NB4 (cell line): ENCODE measurements at regions not wholly inside any gene's neighbourhood (a gene's known extent, or its start where the extent isn't known, plus 50 kb on each side); places are given as distances from the start of the nearest gene placed in this dataset.

ENCODE experiments used
- DNase-seq: peaks from one replicate; pipeline ENCODE4 v3.0.0; 2010; ENCODE audit warnings: low read depth
- H3K4me3 ChIP-seq: one replicate; pipeline ENCODE4 v1.5.1; 2011; ENCODE audit warnings: mild to moderate bottlenecking, low read depth, low read length, moderate library complexity
- MAX ChIP-seq: IDR thresholded peaks from 2 replicates; pipeline ENCODE4 v1.6.1; 2011; ENCODE audit warnings: low read depth, low read length
- MYC ChIP-seq: IDR thresholded peaks from 2 replicates; pipeline ENCODE4 v1.6.1; 2011; ENCODE audit warnings: low read depth, low read length
- POLR2A ChIP-seq: IDR thresholded peaks from 2 replicates; pipeline ENCODE4 v1.6.1; 2011; ENCODE audit warnings: mild to moderate bottlenecking; ENCODE audit not compliant: insufficient read length; ENCODE audit errors: extremely low read depth
- TF ChIP-seq, protein P1 (sequence below): IDR thresholded peaks from one replicate; pipeline ENCODE4 v1.5.1; 2012; ENCODE audit warnings: low read depth, low read length

- DNase-seq, result no peak
- TF ChIP-seq MYC (no peak), MAX (no peak), POLR2A (no peak)
- TF ChIP-seq, protein P1, sequence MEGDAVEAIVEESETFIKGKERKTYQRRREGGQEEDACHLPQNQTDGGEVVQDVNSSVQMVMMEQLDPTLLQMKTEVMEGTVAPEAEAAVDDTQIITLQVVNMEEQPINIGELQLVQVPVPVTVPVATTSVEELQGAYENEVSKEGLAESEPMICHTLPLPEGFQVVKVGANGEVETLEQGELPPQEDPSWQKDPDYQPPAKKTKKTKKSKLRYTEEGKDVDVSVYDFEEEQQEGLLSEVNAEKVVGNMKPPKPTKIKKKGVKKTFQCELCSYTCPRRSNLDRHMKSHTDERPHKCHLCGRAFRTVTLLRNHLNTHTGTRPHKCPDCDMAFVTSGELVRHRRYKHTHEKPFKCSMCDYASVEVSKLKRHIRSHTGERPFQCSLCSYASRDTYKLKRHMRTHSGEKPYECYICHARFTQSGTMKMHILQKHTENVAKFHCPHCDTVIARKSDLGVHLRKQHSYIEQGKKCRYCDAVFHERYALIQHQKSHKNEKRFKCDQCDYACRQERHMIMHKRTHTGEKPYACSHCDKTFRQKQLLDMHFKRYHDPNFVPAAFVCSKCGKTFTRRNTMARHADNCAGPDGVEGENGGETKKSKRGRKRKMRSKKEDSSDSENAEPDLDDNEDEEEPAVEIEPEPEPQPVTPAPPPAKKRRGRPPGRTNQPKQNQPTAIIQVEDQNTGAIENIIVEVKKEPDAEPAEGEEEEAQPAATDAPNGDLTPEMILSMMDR, result no peak
- H3K4me3 ChIP-seq, result no peak overlapping the region
Observed at GRCh38 chr6:74167511-74167910, 471.5 kb downstream of the CD109 start.

DNA sequence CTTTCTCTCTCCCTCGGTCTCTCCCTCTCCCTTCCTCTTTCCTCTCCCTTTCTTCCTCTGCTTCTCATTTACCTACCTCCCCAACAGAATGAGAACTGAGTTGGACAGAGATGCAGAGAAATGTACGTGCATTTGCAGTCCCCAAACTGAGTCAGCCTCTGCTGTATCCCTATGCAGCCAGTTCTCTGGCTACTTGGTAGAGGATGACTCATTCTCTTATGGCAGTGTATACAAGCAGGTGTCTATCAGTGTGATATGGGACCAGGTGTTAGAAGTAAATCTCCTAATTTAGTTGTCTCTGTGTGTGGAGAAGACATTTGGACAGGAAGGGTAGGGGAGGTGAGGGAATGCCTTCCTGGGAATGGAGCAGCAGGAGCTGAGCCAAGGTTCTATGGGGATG lies 470.8 kb downstream of the CD109 start:
- no peak for DNase-seq
- H3K4me3 ChIP-seq, result no peak overlapping the region
- TF ChIP-seq POLR2A (no peak), MAX (no peak), MYC (no peak)
- TF ChIP-seq, protein P1, result no peak

- TF ChIP-seq MYC (no peak), MAX (no peak), POLR2A (no peak)
- TF ChIP-seq, protein P1, result no peak
- no peak overlapping the region for H3K4me3 ChIP-seq
- no peak for DNase-seq
Observed at GRCh38 chr6:74161380-74161779, 465.4 kb downstream of the CD109 start.

DNA sequence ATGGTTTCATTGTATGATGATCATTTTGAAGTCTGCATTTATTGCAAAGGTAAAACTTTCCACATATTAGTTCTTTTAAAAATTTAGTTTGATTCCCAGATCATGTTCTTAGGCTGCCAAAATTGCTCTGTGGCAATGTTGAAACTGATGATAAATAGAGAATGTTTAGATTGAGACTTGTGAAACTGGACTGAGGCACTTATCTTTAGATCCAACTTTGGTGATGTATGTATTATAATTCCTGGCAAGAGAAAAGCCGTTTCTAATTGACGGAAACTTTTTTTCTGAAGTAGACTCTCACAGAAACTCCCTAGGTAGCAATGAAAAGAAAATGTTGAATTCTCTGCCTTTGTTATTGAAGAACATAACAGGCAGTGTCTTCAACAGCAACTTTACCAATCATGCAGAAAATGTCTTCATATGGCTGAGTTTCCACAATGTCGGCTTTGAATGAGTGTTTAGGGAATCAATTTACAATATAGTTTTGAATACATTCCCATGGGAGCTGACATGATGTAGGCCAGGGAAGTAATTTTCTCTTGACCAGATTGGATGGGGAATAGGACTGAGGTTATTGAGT lies 456.2 kb downstream of the CD109 start:
- TF ChIP-seq MAX (no peak), MYC (no peak), POLR2A (no peak)
- TF ChIP-seq, protein P1, result no peak
- DNase-seq, result no peak
- no peak overlapping the region for H3K4me3 ChIP-seq

- TF ChIP-seq, protein P1, result no peak
- TF ChIP-seq MYC, result no peak
- DNase-seq, result no peak
- no peak overlapping the region for H3K4me3 ChIP-seq
Observed at GRCh38 chr6:74145931-74146330, 449.9 kb downstream of the CD109 start.

GRCh38 chr6:74137911-74138310 lies 441.9 kb downstream of the CD109 start:
- TF ChIP-seq MYC (no peak), POLR2A (no peak), MAX (no peak)
- TF ChIP-seq, protein P1, result no peak
- DNase-seq, result no peak
- H3K4me3 ChIP-seq, result no peak overlapping the region
